Activated T-helper 1 cell treated with anti-CD3 and anti-CD28 coated beads, Interleukin-12 subunit alpha, Interleukin-12 subunit beta, Interleukin-2, Interleukin-4 antibody, amounts not matched to agents 30 ng/mL and 10 ng/mL and 1 ng/mL, durations not matched to agents 14 hours and 24 hours and 36 hours (primary cell): ENCODE measurements at regions not wholly inside any gene's neighbourhood (a gene's known extent, or its start where the extent isn't known, plus 50 kb on each side); places are given as distances from the start of the nearest gene placed in this dataset.
"Not testable (repeated sequence)": the region's sequence is repeated elsewhere in the genome, so short reads cannot be mapped to it uniquely, and the experiment has no call there.

Experiments used
- DNase-seq: peaks from one replicate; pipeline ENCODE4 v3.0.0; 2021; ENCODE audit warnings: low spot score
- H3K27ac Mint-ChIP-seq: one replicate; pipeline ENCODE4 v1.8.0; 2021; ENCODE audit warnings: mild to moderate bottlenecking, mixed read lengths
- H3K27me3 Mint-ChIP-seq: one replicate; pipeline ENCODE4 v1.8.0; 2022; ENCODE audit warnings: mild to moderate bottlenecking, moderate library complexity, mixed read lengths; ENCODE audit not compliant: insufficient read depth
- H3K36me3 Mint-ChIP-seq: one replicate; pipeline ENCODE4 v1.8.0; 2021; ENCODE audit warnings: low read depth, mixed read lengths
- H3K4me1 Mint-ChIP-seq: one replicate; pipeline ENCODE4 v1.8.0; 2021; ENCODE audit warnings: low read depth, mixed read lengths
- H3K4me3 Mint-ChIP-seq: one replicate; pipeline ENCODE4 v1.8.0; 2021; ENCODE audit warnings: mild to moderate bottlenecking, moderate library complexity, mixed read lengths
- H3K9me3 Mint-ChIP-seq: one replicate; pipeline ENCODE4 v1.8.0; 2021; ENCODE audit warnings: mixed read lengths
- intact Hi-C: fragments of 100-400 bp; cut with micrococcal nuclease; formaldehyde crosslinking; loops from one replicate; pipeline ENCODE4 v1.15.1; 2024

- Mint-ChIP-seq H3K27ac (no peak overlapping the region), H3K27me3 (no peaks in the 10 kb centered on the region), H3K4me1 (no peaks in the 10 kb centered on the region), H3K36me3 (no peaks in the 10 kb centered on the region), H3K9me3 (no peaks in the 10 kb centered on the region), H3K4me3 (no peak overlapping the region)
- intact Hi-C loops, result no loop called here
- DNase-seq, result no peak
Observed at GRCh38 chr2:34241905-34242762, 643.0 kb upstream of the FAM98A start.

DNA sequence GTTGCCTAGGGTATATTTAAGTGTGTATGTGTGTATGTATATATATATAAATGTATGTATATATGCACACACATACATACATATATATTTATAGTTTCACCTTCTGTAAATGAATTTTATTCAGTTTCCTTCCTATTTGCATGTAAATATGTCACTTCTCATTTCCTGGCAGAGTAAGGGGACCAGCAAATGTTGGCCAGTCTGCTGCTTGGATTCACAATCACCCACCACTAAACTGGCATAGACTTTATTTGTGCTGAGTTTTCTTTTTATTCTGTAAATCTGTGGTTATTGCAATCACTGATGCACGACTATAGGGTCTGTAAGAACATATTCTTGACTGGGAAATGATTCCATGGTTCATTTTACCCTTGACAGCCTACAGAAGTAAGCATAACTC, 640.4 kb upstream of the FAM98A start:
- Mint-ChIP-seq H3K27me3 (no peaks in the 10 kb centered on the region), H3K9me3 (peaks cover 8% of the 10 kb centered on the region), H3K4me1 (no peaks in the 10 kb centered on the region), H3K4me3 (no peak overlapping the region), H3K36me3 (no peaks in the 10 kb centered on the region), H3K27ac (no peak overlapping the region)
- no peak for DNase-seq
- intact Hi-C loops, result no loop called here

- intact Hi-C loops, result no loop called here
- Mint-ChIP-seq H3K4me1 (no peaks in the 10 kb centered on the region), H3K4me3 (no peak overlapping the region), H3K27me3 (no peaks in the 10 kb centered on the region), H3K36me3 (no peaks in the 10 kb centered on the region), H3K9me3 (peaks cover 8% of the 10 kb centered on the region), H3K27ac (no peak overlapping the region)
- DNase-seq, result no peak
Observed at GRCh38 chr2:34234823-34235222, 635.7 kb upstream of the FAM98A start.

DNA sequence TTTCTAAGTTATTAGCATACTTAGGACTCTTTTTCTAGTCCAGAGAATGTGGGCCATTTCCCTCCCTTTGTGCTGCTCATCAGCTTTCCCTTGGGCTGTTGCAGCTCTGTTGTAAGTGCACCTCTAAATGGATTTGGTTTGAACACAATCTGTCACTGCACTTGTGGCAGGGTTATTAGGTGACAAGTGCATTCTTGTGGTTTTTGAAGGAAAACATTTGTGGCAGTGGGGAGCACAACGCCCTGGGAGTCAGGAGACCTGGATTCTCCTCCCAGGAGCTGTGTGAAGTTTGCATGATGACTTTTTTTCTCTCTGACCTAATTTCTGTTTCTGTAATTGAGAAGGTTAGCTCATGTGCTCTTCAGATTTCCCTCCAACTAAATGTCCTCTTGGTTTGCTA, 630.9 kb upstream of the FAM98A start:
- H3K27me3 Mint-ChIP-seq, result no peaks in the 10 kb centered on the region
- H3K9me3 Mint-ChIP-seq, result no peaks in the 10 kb centered on the region
- no peaks in the 10 kb centered on the region for H3K4me1 Mint-ChIP-seq
- DNase-seq, result no peak
- intact Hi-C loops, result no loop called here
- no peak overlapping the region for H3K4me3 Mint-ChIP-seq
- H3K36me3 Mint-ChIP-seq, result no peaks in the 10 kb centered on the region
- no peak overlapping the region for H3K27ac Mint-ChIP-seq

DNA sequence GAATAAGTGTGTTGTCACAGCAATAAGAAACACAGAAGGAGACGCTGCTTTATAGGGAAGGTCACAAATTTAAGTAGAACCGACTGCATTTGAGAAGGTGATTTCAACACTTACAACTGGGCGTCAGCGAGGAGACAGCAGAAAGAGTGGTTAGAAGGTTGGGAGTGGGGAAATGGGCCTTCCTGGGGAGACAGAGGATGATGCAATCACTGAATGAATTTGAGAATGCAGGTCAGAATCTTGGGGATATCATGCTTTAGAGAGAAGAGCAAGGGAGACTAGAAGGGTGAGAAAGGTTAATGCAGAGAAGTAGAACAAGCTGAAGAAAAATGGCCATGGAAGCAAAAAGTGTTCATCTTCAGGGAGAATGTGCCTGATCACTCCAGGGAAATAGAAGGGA, 616.1 kb upstream of the FAM98A start:
- H3K4me3 Mint-ChIP-seq, result no peak overlapping the region
- H3K4me1 Mint-ChIP-seq, result no peaks in the 10 kb centered on the region
- no peaks in the 10 kb centered on the region for H3K27me3 Mint-ChIP-seq
- H3K9me3 Mint-ChIP-seq, result peaks cover 19% of the 10 kb centered on the region
- no peak overlapping the region for H3K27ac Mint-ChIP-seq
- H3K36me3 Mint-ChIP-seq, result no peaks in the 10 kb centered on the region
- intact Hi-C loops, result no loop called here
- no peak for DNase-seq

- H3K27ac Mint-ChIP-seq, H3K4me1 Mint-ChIP-seq, H3K36me3 Mint-ChIP-seq, H3K4me3 Mint-ChIP-seq, intact Hi-C loops, DNase-seq, H3K27me3 Mint-ChIP-seq: not testable (repeated sequence)
- H3K9me3 Mint-ChIP-seq, result peaks cover 38% of the 10 kb centered on the region
Observed at GRCh38 chr2:34210382-34210781, 611.3 kb upstream of the FAM98A start.

GRCh38 chr2:34204560-34204959, 605.5 kb upstream of the FAM98A start:
- H3K36me3 Mint-ChIP-seq, result no peaks in the 10 kb centered on the region
- no peak for DNase-seq
- H3K27ac Mint-ChIP-seq, result no peak overlapping the region
- H3K27me3 Mint-ChIP-seq, result no peaks in the 10 kb centered on the region
- peaks cover 18% of the 10 kb centered on the region for H3K9me3 Mint-ChIP-seq
- H3K4me3 Mint-ChIP-seq, result no peak overlapping the region
- H3K4me1 Mint-ChIP-seq, result no peaks in the 10 kb centered on the region
- intact Hi-C loops, result no loop called here

DNA sequence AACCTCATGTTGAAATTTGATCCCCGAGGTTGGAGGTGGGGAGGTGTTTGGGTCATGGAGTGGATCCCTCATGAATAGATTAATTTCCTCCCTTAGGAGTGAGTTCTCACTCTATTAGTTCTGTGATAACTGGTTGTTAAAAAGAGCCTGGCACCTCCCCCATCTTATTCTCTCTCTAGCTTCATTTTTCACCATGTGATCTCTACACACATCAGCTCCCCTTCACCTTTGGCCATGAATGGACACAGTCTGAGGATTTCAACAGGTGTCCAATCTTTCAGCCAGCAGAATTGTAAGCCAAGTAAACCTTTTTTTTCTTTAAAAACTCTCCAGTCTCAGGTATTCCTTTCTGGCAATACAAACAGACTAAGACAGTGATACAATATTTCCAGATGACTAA, 602.0 kb upstream of the FAM98A start:
- H3K4me1 Mint-ChIP-seq, result no peaks in the 10 kb centered on the region

DNA sequence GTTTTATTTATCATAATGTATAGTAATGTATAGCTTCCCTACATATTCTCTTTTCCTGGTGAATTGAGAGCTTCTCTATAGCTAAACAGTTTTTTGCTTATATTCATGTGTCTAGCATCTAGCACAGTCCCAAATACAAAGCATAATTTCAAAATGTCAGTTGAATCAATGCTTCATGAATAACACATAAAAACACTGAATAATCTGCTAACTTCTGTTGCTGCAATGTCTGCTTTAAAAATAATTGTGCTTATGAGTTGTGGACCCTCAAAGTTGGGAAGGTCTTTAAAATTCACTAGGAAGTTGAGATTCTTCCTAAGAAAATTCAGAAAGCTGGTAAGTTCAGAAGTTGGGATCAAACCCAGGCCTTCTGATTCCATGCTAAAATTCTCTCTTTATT, 600.9 kb upstream of the FAM98A start:
- no peaks in the 10 kb centered on the region for H3K4me1 Mint-ChIP-seq
- no peaks in the 10 kb centered on the region for H3K27me3 Mint-ChIP-seq
- H3K9me3 Mint-ChIP-seq, result peaks cover 5% of the 10 kb centered on the region
- no peak overlapping the region for H3K4me3 Mint-ChIP-seq
- no peaks in the 10 kb centered on the region for H3K36me3 Mint-ChIP-seq
- DNase-seq, result no peak
- intact Hi-C loops, result no loop called here
- H3K27ac Mint-ChIP-seq, result no peak overlapping the region

More for the DNA sequence above, 602.0 kb upstream of the FAM98A start:
- H3K9me3 Mint-ChIP-seq, result peaks cover 5% of the 10 kb centered on the region
- no peak overlapping the region for H3K4me3 Mint-ChIP-seq
- no peaks in the 10 kb centered on the region for H3K36me3 Mint-ChIP-seq
- no peaks in the 10 kb centered on the region for H3K27me3 Mint-ChIP-seq
- H3K27ac Mint-ChIP-seq, result no peak overlapping the region
- intact Hi-C loops, result no loop called here
- no peak for DNase-seq

- no peaks in the 10 kb centered on the region for H3K9me3 Mint-ChIP-seq
- DNase-seq, result no peak
- intact Hi-C loops, result no loop called here
- no peaks in the 10 kb centered on the region for H3K27me3 Mint-ChIP-seq
- no peak overlapping the region for H3K27ac Mint-ChIP-seq
- no peak overlapping the region for H3K4me3 Mint-ChIP-seq
- H3K36me3 Mint-ChIP-seq, result no peaks in the 10 kb centered on the region
- no peaks in the 10 kb centered on the region for H3K4me1 Mint-ChIP-seq
Observed at GRCh38 chr2:34193164-34193563, 594.1 kb upstream of the FAM98A start.

DNA sequence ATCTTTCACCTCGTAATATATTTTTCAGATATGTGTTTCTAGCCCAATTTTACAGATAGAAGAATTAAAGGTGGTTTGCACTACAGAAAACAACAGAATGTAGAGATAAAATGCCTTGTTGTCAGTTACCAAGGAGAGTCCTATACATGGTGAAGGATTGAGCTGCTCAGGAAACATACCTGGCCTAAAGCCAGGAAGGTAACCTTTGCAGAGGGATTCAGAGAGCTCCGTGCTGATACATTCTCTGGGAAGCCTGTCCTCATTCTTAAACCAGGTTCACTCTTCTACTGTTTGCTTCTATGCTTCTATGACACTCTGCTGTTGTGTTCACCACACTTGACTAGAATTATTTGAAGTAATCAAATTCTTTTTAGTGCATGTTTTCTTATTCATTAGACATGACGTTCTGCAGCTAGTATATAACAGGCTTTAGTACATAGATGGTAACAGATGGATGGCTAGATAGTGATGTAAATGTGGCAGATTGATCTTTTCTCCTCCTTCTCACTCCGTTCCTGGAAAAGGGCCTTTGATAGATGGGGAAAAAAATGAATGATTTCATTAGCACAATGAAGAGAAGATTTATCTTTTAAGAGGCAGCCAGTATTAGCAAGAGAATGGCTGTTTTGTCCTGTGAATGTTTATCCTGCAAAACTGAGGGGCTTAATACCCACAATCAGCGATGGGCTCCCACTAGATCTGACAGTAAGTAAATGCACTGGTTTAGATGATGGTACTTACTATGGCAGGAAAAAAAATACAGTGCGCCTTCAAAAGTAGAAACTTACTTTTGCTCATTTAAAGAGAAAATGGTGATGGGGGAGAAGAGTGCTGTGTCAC, 589.6 kb upstream of the FAM98A start:
- H3K4me3 Mint-ChIP-seq, result no peak overlapping the region
- H3K9me3 Mint-ChIP-seq, result no peaks in the 10 kb centered on the region
- no peak overlapping the region for H3K27ac Mint-ChIP-seq
- no peaks in the 10 kb centered on the region for H3K27me3 Mint-ChIP-seq
- H3K36me3 Mint-ChIP-seq, result no peaks in the 10 kb centered on the region
- no peak for DNase-seq
- intact Hi-C loops, result no loop called here
- no peaks in the 10 kb centered on the region for H3K4me1 Mint-ChIP-seq

GRCh38 chr2:34179511-34179910, 580.4 kb upstream of the FAM98A start:
- H3K4me1 Mint-ChIP-seq, result no peaks in the 10 kb centered on the region
- H3K9me3 Mint-ChIP-seq, result no peaks in the 10 kb centered on the region
- no peak overlapping the region for H3K4me3 Mint-ChIP-seq
- no peak overlapping the region for H3K27ac Mint-ChIP-seq
- H3K27me3 Mint-ChIP-seq, result no peaks in the 10 kb centered on the region
- no peak for DNase-seq
- intact Hi-C loops, result no loop called here
- no peaks in the 10 kb centered on the region for H3K36me3 Mint-ChIP-seq

- H3K27me3 Mint-ChIP-seq, result no peaks in the 10 kb centered on the region
- no peaks in the 10 kb centered on the region for H3K4me1 Mint-ChIP-seq
- H3K9me3 Mint-ChIP-seq, result no peaks in the 10 kb centered on the region
- H3K4me3 Mint-ChIP-seq, result no peak overlapping the region
- no peaks in the 10 kb centered on the region for H3K36me3 Mint-ChIP-seq
- DNase-seq, result no peak
- H3K27ac Mint-ChIP-seq, result no peak overlapping the region
- intact Hi-C loops, result no loop called here
Observed at GRCh38 chr2:34178482-34178881, 579.4 kb upstream of the FAM98A start.
